Heart right ventricle (tissue), 16 donors: ENCODE measurements at regions not wholly inside any gene's neighbourhood (a gene's known extent, or its start where the extent isn't known, plus 50 kb on each side); places are given as distances from the start of the nearest gene placed in this dataset.

ENCODE experiments used
- ATAC-seq, 8 donors: fragments of 200-7000 bp; cut with Tn5 transposase; one replicate each; pipeline ENCODE4 v1.9.1; 2020; ENCODE audit warnings: mild to moderate bottlenecking in 8 of 8, moderate library complexity in 8 of 8, moderate number of reproducible peaks in 1 of 8
- DNase-seq, 2 donors: peaks; one replicate each; pipeline ENCODE4 v3.0.0-alpha.2; 2020
- H3K27ac ChIP-seq, 10 donors: fragments of 200-600 bp; sonication (generic) in 2 of 10; one replicate each; pipeline versions ENCODE4 v1.5.0 to v1.8.0; 2020 to 2022; ENCODE audit warnings: mild to moderate bottlenecking in 3 of 10
- H3K27me3 ChIP-seq, 7 donors: fragments of 200-600 bp; one replicate each; pipeline ENCODE4 v1.8.0; 2021 to 2022; ENCODE audit warnings: mild to moderate bottlenecking in 2 of 7
- H3K36me3 ChIP-seq, 9 donors: fragments of 200-600 bp; sonication (generic) in 1 of 9; one replicate each; pipeline versions ENCODE4 v1.5.0 to v1.8.0; 2020 to 2022; ENCODE audit warnings: mild to moderate bottlenecking in 2 of 9
- H3K4me1 ChIP-seq, 9 donors: fragments of 200-600 bp; sonication (generic) in 1 of 9; one replicate each; pipeline versions ENCODE4 v1.5.0 to v1.8.0; 2020 to 2022; ENCODE audit warnings: mild to moderate bottlenecking in 4 of 9
- H3K4me3 ChIP-seq, 10 donors: fragments of 200-600 bp; sonication (generic) in 2 of 10; one replicate each; pipeline versions ENCODE4 v1.5.0 to v1.8.0; 2020 to 2022; ENCODE audit warnings: mild to moderate bottlenecking in 7 of 10, moderate library complexity in 2 of 10
- H3K9me3 ChIP-seq, 11 donors: fragments of 200-600 bp in 10 of 11; sonication (generic) in 2 of 11; one replicate each; pipeline versions ENCODE4 v1.5.0 to v1.8.0; 2013 to 2022; ENCODE audit warnings: mild to moderate bottlenecking in 2 of 11, control low read depth in 1 of 11, moderate library complexity in 1 of 11
- WGBS, 2 donors: extraction: QIAGEN DNeasy Blood & Tissue Kit; methylation state at CpG; one replicate each; pipeline ENCODE4 v1.1.7; 2013; ENCODE audit warnings: inconsistent platforms in 1 of 2; 5-methylcytosine and 5-hydroxymethylcytosine counted together
- intact Hi-C, 10 donors: fragments of 100-400 bp; cut with DNase I; formaldehyde crosslinking; loops; one replicate each; pipeline versions ENCODE4 v1.11.1 to v1.14.2; 2022
- TF ChIP-seq, protein P1 (sequence below), 9 donors: fragments of 200-600 bp; sonication (generic) in 2 of 9; IDR thresholded peaks; one replicate each; pipeline versions ENCODE4 v1.5.0 to v1.8.0; 2021 to 2022; ENCODE audit warnings: antibody characterized with exemption in 9 of 9, mild to moderate bottlenecking in 5 of 9, moderate library complexity in 1 of 9
- donor health status: Arrhythmogenic right ventricular cardiomyopathy.
- donor health status: ischemic (EF 13 %, LVEDD 7.1; RV severe dilation, severe dysfunction).
- donor health status: healthy with polysubstance abuse.
- donor health status: DM: no; HTN: yes; CAD: no.
- donor health status: DM: no; HTN: no; CAD: no.
- donor health status: ischemic (EF 25% LVEDD 6.9; RV normal size, moderate dysfunction).
- donor health status: ischemic (EF 25% LVEDD 5.7; RV mildly dilated, moderate dysfunction).
- donor health status: healthy.
- donor health status: DM: yes; HTN: yes; CAD: no.
- donor health status: Ischemic cardiomyopathy.
- donor health status: ischemic (EF 35%, LVEDD 5.7; RV mildly dilated, moderate dysfunction).
- donor health status: nonischemic (EF 11% LVEDD 7.7; RV severe dilation, severe dysfunction).
- donor health status: DM: yes; HTN: yes; CAD: no.
- donor health status: PGD.
- donor health status: ischemic (EF 29% LVEDD 5.4; RV normal size, mild dysfunction).
- donor health status: nonischemic (EF 23%, LVEDD 6.1; RV moderate dilation, normal function).

DNA sequence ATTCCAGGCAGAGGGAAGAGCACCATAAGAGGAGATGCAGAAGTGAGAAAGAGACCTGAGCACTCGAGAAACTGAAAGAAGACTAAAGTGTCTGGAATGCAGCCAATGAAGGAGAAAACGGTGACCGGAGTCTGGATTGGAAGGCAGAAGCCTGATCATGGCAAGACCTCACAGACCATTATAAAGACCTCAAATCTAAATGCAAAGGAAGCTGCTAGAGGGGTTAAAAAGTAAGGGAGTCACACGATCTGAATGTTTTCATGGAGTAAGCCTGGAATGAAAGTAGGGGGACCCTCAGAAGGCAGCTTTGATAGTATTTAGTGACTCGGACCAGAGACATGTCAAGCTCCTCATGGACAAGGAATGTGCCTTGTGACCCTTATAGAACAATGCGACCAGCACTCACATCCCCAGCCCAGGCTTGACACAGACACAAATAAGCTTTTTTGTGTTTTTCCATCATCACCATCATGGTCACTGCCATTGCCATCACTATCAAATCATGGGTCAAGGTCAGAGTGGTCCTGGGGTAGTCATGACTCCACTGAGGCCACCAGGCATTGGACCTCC, 183.6 kb downstream of the SEC16B start:
- intact Hi-C loops: loop anchor here in 1 of 10 donors (10.0 kb wide), 1 partner anchor 891 kb away; no protein-coding TSS in a partner anchor
- Histone ChIP-seq H3K27ac (no peak overlapping the region), H3K27me3 (peaks cover 0 to 35% (median 8%) of the 10 kb centered on the region in 7 donors), H3K9me3 (no peaks in the 10 kb centered on the region), H3K4me1 (no peaks in the 10 kb centered on the region), H3K36me3 (no peaks in the 10 kb centered on the region), H3K4me3 (no peak overlapping the region)
- 67 to 76% methylated on average over 6 of the region's 6 CpGs for WGBS, 2 donors
- TF ChIP-seq, protein P1, sequence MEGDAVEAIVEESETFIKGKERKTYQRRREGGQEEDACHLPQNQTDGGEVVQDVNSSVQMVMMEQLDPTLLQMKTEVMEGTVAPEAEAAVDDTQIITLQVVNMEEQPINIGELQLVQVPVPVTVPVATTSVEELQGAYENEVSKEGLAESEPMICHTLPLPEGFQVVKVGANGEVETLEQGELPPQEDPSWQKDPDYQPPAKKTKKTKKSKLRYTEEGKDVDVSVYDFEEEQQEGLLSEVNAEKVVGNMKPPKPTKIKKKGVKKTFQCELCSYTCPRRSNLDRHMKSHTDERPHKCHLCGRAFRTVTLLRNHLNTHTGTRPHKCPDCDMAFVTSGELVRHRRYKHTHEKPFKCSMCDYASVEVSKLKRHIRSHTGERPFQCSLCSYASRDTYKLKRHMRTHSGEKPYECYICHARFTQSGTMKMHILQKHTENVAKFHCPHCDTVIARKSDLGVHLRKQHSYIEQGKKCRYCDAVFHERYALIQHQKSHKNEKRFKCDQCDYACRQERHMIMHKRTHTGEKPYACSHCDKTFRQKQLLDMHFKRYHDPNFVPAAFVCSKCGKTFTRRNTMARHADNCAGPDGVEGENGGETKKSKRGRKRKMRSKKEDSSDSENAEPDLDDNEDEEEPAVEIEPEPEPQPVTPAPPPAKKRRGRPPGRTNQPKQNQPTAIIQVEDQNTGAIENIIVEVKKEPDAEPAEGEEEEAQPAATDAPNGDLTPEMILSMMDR (IDR thresholded peaks at IDR 0.05): no peak
- ATAC-seq: no peak
- DNase-seq: no peak

DNA sequence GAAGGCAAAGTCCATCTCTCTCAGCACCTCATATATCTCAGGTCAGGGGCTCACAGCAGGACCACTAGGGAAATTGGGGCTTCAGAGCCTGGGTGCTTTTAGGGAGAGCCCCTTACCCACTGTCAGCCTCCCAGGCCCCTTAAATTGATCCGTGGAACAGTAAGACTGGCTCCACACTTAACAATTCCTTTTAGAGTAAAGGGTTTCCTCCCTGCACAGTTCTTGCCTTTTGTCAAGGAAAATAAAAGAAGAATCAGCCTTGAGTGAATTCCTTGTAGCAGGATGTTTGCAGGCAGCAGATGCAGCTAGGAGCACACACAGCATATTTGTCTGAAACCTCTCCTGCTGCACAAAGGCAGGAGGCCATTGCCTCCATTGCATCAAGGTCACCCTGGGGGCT, 184.9 kb downstream of the SEC16B start:
- Histone ChIP-seq H3K36me3 (no peaks in the 10 kb centered on the region), H3K4me3 (no peak overlapping the region), H3K4me1 (no peaks in the 10 kb centered on the region), H3K27ac (no peak overlapping the region), H3K27me3 (peaks cover 0 to 43% (median 14%) of the 10 kb centered on the region in 7 donors), H3K9me3 (no peaks in the 10 kb centered on the region)
- DNase-seq: no peak
- ATAC-seq: no peak
- intact Hi-C loops: loop anchor here in 5 of 10 donors (5.0 to 10.0 kb wide), 3 partner anchors 528 to 890 kb away; no protein-coding TSS in a partner anchor
- 67 to 96% methylated on average over 1 of the region's 1 CpG for WGBS, 2 donors
- TF ChIP-seq, protein P1 (IDR thresholded peaks at IDR 0.05): no peak

DNA sequence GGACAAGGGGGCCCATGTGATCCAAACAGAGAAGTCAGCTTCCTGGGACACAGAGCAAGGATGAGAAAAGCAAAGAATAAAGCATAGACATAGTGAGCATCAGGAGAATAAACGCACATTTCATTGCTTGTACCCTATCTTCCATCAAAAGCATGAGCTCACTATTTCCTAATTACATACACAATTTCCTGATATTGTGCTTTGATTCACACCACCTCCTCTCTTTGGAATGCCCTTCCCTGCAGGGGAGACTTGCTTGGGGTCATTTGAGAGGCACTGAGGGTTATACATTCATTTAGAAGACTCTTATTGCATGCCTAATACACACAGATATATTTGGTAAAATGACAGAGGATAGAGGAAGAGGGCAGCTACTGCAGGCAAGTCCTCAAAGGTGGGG, 185.4 kb downstream of the SEC16B start:
- no peaks in the 10 kb centered on the region for H3K4me1 ChIP-seq
- no peaks in the 10 kb centered on the region for H3K36me3 ChIP-seq
- peaks cover 0 to 41% (median 16%) of the 10 kb centered on the region in 7 donors for H3K27me3 ChIP-seq
- H3K27ac ChIP-seq: no peak overlapping the region
- no peak overlapping the region for H3K4me3 ChIP-seq
- intact Hi-C loops: loop anchor here in 5 of 10 donors (5.0 to 10.0 kb wide), 3 partner anchors 527 to 890 kb away; no protein-coding TSS in a partner anchor
- TF ChIP-seq, protein P1 (IDR thresholded peaks at IDR 0.05): no peak
- 51 to 66% methylated on average over 1 of the region's 1 CpG for WGBS, 2 donors
- no peaks in the 10 kb centered on the region for H3K9me3 ChIP-seq
- DNase-seq (no peak), ATAC-seq (no peak)

DNA sequence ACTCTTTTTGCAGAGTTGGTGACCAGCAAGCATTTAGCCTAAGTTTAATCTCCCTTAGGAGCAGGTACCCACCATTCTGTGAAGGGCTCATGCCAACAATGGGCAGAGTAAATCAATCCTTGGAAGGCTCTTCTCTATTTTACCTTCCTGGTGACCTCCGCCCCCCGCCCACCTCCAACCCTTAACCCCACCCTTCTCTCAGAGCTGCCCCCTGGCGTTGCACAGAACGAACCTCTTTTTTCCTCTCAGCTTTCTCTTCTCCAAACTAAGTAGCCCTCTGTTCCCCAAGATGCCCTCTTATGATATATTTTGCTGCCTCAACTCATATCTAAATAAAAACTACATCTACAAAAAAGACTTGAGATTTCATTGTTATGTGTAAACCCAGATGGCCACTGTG, 186.8 kb downstream of the SEC16B start:
- Histone ChIP-seq H3K4me3 (no peak overlapping the region), H3K27me3 (peaks cover 0 to 44% (median 17%) of the 10 kb centered on the region in 7 donors), H3K27ac (no peak overlapping the region), H3K36me3 (no peaks in the 10 kb centered on the region), H3K9me3 (no peaks in the 10 kb centered on the region), H3K4me1 (no peaks in the 10 kb centered on the region)
- TF ChIP-seq, protein P1 (IDR thresholded peaks at IDR 0.05): no peak
- ATAC-seq: no peak
- DNase-seq: no peak
- intact Hi-C loops: loop anchor here in 5 of 10 donors (5.0 to 10.0 kb wide), 3 partner anchors 526 to 888 kb away; no protein-coding TSS in a partner anchor
- WGBS, 2 donors: 50 to 73% methylated on average over 4 of the region's 4 CpGs
